ENCODE measurements at regions not wholly inside any gene's neighbourhood (a gene's known extent, or its start where the extent isn't known, plus 50 kb on each side); places are given as distances from the start of the nearest gene placed in this dataset.

GRCh38 chr9:89877051-89878002 is 272.5 kb downstream of the GADD45G start:
- no peak for FAIRE-seq
- DNase-seq (ENCODE audit: low spot score) = no peak

DNA sequence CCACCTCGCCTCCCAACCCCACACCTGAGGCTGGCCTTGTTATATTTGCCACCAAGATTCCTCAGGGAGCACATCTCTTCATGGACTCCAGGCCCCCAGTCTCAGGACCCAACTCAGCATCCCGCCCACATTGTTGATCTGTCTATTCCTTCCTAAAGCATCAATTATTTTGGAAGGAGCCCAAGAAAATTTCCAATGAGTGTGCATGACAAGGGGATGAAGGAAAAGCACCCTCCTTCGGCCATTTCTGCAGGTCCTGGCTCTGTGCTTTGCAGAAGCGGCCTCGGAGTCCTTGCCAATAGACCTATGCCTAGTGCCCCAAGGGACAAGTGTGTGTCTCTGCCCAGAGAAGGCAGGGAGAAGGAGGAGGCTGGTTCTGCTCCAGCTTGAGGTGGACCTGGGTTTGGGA is 273.2 kb downstream of the GADD45G start:
- no peak for FAIRE-seq
- no peak for DNase-seq (ENCODE audit: low spot score)

DNA sequence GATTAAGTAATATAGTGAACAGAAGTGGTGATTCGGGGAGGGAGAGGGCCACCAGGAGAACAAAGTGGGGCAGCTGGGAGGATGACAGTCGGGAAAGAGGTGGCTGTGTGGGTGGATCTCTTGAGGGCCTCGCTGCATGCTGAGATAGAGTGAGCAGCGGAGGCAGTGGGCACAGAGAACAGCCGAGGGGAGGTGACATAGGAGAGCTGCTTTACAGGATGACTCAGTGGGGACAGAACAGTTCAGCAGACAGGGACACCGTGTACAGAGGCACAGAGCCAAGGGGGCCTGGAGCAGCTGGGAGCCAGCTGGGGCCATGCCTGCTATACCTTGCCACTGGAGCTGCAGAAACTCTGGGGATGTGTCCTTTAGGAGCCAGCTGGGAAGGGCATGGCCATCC is 273.9 kb downstream of the GADD45G start:
- FAIRE-seq (no peak), DNase-seq (ENCODE audit: low spot score) (no peak)

DNA sequence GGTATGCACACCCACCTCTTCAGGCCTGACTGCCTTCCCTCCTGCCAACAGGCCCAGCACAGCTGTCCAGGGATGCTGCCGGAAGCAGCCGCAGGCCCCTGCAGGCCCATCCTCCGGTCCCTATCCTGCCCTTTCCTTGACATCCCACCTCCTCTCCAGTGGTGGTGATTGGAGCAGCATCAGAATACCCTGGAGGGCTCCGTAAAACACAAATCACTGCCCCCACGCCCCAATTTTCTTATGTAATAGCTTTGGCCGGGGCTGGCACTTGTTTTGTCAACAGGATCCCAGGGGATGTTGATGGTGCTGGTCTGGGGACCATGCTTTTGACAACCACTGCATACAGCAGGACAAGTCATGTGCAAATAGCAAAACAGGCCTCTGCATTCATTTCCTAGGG is 274.5 kb downstream of the GADD45G start:
- FAIRE-seq = no peak

GRCh38 chr9:89879701-89880100 is 274.9 kb downstream of the GADD45G start:
- DNase-seq (ENCODE audit: low spot score) (no peak), FAIRE-seq (no peak)

More for the DNA sequence above, 274.5 kb downstream of the GADD45G start:
- no peak for DNase-seq (ENCODE audit: low spot score)

DNA sequence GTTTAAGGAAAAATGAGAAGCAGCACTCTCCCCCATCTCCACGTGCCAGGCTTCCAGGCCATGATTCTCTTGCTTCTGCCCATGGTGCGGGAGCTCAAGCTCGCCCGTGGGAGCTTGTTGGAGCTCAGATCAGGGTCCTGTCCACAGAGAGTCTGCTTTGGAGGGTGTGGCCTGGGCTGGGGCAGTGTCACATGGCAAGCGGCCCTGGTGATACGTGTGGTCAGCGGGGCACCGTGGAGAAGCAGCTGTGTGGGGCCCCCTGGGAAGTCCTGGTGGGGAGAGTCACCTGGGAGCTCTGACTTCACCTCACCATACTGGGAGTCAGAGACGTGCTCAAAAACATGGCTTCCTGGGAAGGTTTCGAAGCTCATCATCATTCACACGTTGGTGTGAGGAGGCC is 275.3 kb downstream of the GADD45G start:
- FAIRE-seq (no peak), DNase-seq (ENCODE audit: low spot score) (no peak)

- FAIRE-seq = no peak
Observed at GRCh38 chr9:89880721-89881120, 275.9 kb downstream of the GADD45G start.

DNA sequence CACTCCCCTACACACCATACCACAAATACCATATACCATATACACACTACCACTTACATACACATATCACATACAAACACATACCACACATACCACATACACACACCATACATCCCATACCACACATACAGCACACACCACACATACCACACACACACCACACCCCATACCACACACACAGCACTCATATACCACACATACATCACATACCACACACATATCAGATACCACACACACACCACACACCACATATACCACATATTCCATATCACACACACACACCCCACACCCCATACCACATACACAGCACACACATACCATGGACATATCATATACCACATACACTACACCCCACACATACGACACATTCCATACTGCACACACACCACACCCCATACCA is 276.6 kb downstream of the GADD45G start:
- FAIRE-seq (no peak), DNase-seq (ENCODE audit: low spot score) (no peak)

More at GRCh38 chr9:89880721-89881120, 275.9 kb downstream of the GADD45G start:
- DNase-seq (ENCODE audit: low spot score) = no peak

DNA sequence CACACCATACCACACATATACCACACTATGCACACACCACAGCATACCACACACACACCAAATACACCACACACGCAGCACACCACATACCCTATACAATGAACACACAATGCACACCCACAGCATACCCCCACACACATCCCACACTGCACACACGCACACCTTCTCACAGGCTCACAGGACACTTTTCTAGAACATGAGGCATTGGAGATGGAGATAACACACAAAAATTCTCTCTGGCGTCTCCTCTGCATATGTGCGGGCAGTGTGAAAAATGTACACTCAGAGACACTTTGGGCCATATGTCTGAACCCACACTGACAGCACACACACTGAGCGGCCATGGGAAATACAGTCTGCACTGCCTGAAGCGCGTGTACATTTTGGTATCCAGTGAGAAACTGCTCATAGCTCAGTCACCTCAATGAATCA is 278.1 kb downstream of the GADD45G start:
- DNase-seq (ENCODE audit: low spot score) (no peak), FAIRE-seq (no peak)

- no peak for FAIRE-seq
- no peak for DNase-seq (ENCODE audit: low spot score)
Observed at GRCh38 chr9:89883401-89884341, 278.9 kb downstream of the GADD45G start.

- no peak for DNase-seq (ENCODE audit: low spot score)
- FAIRE-seq = no peak
Observed at GRCh38 chr9:89884356-89885083, 279.7 kb downstream of the GADD45G start.

- FAIRE-seq (no peak), DNase-seq (ENCODE audit: low spot score) (no peak)
Observed at GRCh38 chr9:89885156-89885555, 280.3 kb downstream of the GADD45G start.

GRCh38 chr9:89886281-89886700 is 281.5 kb downstream of the GADD45G start:
- DNase-seq (ENCODE audit: low spot score) (no peak), FAIRE-seq (no peak)

DNA sequence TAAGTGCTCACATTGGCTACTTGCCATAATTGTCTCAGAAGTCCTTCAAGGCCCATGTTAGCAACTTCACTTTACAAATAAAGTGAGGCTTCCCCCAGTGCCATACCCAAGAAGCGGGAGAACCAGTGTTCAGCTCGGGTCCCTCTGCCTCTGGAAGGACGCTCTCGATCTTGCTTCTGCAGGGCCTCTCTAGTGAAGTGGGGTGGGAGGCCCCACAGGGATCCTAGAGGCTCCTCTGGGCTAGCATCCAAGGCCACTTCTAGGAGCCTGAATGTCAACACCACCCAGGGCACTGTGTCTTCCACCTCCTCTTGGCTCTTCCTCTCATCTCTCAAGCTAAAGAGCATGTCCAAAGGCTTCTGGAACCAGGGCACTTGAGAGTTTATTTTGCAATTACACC is 282.5 kb downstream of the GADD45G start:
- DNase-seq (ENCODE audit: low spot score) = no peak
- FAIRE-seq = no peak

GRCh38 chr9:89888233-89888632 is 283.4 kb downstream of the GADD45G start:
- DNase-seq (ENCODE audit: low spot score) (no peak), FAIRE-seq (no peak)

- no peak for DNase-seq (ENCODE audit: low spot score)
- no peak for FAIRE-seq
Observed at GRCh38 chr9:89888677-89889076, 283.9 kb downstream of the GADD45G start.

GRCh38 chr9:89889865-89890264 is 285.1 kb downstream of the GADD45G start:
- no peak for FAIRE-seq

DNA sequence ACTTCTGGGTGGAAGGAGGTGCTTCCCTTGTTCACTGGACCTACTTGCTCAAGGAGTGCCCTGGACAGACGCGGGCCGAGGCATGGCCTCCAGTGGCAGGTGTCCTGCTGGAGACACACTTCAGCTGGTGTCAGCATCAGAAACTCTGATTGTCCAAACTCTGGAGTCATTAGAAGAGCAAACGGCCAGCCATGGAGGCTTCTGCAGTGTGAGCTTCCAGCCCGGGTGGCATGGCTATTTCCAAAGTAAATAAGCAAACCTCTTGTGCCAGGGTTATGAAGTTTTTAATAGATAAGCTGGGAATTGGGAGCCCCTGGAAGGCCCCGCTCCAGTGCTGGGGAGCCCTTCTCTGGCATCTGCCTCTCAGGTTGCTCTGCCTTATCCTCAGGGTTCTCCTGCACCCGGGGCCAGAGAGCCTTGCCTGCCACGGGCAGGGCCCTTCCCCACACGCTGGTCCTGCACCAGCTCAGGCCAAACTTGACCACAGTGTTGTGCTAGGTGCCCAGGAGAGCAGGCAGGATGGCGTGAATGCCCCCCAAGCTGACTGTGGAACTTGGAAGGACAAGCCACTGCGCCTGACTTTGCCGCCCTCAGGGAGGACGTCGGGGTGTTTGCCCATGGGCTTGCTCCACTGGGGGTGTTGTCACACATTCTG is 285.6 kb downstream of the GADD45G start:
- FAIRE-seq = no peak
- DNase-seq (ENCODE audit: low spot score) = no peak

More at GRCh38 chr9:89889865-89890264, 285.1 kb downstream of the GADD45G start:
- DNase-seq (ENCODE audit: low spot score) = no peak

- FAIRE-seq = no peak
- DNase-seq (ENCODE audit: low spot score) = no peak
Observed at GRCh38 chr9:89891221-89891590, 286.4 kb downstream of the GADD45G start.

DNA sequence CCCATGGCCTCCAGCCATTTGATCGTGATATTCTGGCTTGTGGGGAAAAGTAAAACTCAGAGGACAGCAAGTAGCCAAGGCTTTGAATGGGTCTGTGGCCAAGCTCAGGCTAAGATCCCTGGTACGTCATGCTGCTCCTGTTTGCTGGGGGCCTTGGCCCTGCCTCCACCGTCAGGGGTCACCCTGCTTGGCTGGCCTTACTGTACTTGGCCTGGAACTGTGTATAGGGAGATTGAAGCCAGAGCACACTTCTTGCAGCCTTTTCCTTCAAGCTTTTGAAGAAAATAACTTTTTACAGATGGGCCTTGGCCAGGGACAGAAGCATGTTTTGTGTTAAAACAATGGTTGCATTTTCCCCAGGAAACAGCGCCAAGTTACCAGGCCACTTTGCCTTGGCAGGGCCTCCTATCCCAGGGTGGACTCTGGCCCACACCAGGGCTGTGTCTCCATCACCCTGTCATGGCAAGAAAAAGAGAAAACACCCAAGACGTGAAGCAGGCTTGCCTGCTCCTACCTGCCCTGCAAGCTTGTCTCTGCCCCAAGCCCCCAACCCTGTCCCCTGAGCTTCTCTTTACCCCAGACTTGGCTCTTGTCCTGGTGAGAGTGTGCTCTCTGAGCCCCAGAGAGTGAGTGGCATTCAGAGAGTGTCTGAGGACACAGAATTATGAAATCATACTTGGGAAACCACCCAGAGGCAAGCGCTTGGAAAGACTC is 286.9 kb downstream of the GADD45G start:
- DNase-seq (ENCODE audit: low spot score) (no peak), FAIRE-seq (no peak)

Measured in RCC 7860 (cell line).